HG03139 (cell line): ENCODE measurements at regions not wholly inside any gene's neighbourhood (a gene's known extent, or its start where the extent isn't known, plus 50 kb on each side); places are given as distances from the start of the nearest gene placed in this dataset.
"Not testable (repeated sequence)": the region's sequence is repeated elsewhere in the genome, so short reads cannot be mapped to it uniquely, and the experiment has no call there.

Source experiments
- ATAC-seq: cut with Tn5 transposase; IDR thresholded peaks from one replicate; pipeline ENCODE4 v1.9.1; 2021; ENCODE audit not compliant: unreplicated experiment

GRCh38 chr19:30267332-30267731 is 104.9 kb upstream of the ZNF536 start:
- no peak for ATAC-seq

GRCh38 chr19:30268601-30269000 is 103.6 kb upstream of the ZNF536 start:
- ATAC-seq = no peak

GRCh38 chr19:30269638-30270037 is 102.5 kb upstream of the ZNF536 start:
- ATAC-seq = no peak

- no peak for ATAC-seq
Observed at GRCh38 chr19:30271816-30272215, 100.4 kb upstream of the ZNF536 start.

DNA sequence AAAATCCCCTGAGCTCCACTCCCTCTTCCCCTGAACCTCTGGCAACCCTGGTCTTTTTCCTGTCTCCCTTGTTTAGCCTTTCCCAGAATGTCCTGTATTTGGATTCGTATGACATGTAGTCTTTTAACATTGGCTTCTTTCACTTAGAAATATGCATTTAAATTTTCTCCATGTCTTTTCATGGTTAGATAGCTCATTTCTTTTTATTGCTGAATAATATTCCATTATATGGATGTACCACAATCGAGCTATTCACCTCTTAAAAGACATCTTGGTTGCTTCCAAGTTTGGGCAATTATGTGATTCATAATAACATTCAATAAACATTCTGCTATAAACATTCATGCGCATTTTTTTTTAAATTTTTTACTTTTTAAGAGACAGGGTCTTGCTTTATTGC is 99.6 kb upstream of the ZNF536 start:
- ATAC-seq = no peak

DNA sequence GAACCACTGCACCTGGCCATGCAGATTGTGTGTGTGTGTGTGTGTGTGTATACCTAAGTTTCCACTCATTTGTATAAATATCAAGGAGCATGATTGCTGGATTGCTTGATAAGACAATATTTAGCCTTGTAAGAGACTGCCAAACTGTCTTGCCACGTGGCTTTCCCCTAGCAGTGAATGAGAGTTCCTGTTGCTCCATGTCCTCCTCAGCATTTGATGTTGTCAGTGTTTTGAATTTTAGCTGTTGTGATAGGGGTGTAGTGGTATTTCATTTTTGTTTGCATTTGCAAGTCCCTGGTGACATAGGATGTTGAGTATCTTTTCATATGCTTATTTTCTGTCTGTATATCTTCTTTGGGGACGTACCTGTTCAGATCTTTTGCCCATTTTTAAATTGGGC is 99.0 kb upstream of the ZNF536 start:
- no peak for ATAC-seq

DNA sequence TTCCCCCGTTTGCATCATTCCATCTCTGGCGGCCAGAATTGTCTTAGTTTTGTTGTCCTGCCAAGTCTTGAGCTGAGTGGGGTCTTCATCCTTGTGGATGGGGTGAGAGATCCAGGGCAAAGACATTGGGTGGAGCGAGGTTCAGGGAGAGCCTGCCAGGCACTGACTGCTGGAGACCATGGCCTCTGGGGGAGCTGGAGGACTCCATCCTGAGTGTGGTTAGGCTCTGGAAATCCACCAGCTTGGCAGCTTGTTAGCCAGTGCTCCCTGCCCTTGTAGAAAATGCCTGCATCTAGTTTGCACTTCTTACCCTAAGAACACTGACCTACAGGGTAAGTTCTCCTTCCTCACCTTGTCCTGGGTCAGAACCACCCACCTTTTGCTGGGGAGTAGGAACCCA is 97.2 kb upstream of the ZNF536 start:
- no peak for ATAC-seq

DNA sequence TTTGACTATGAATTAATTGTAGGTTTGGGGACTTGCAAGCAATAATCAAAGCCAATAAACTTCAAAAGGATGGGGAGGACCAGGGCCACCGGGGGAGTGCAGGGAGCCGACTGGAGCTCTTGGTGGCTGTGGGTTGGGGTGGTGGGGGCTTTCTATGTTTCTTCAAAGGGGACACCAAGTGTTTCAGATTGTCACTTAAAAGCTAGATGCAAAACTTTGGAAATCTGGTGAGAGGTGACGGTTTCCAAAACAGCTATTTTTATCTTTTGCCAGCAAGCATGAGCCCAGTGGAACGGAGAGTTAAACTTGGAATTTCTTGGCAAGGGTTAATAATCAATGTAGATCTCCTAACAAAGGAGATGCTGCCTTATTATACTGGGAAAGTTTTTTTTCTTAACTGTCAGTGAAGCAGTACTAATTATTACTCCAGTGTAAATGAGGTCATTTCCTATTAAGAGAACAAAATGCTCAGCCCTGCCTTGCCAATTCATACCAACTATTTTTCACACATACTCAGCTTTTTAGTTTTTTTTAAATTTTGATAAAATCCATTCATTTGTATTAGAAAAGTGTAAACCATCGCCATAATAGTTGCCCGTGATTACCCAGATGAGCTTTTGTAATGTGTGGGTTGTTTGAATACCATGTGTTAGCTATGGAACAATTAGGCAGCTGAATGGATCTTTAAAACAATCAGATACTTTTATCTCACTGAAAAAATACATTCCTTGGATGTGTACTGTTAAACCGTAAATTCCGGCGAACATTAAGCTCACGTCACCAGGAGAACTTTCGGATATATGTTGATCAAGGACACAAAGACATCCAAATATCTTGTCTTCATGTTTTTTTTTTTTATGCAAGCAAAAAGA is 95.9 kb upstream of the ZNF536 start:
- no peak for ATAC-seq

- no peak for ATAC-seq
Observed at GRCh38 chr19:30276883-30277280, 95.3 kb upstream of the ZNF536 start.

DNA sequence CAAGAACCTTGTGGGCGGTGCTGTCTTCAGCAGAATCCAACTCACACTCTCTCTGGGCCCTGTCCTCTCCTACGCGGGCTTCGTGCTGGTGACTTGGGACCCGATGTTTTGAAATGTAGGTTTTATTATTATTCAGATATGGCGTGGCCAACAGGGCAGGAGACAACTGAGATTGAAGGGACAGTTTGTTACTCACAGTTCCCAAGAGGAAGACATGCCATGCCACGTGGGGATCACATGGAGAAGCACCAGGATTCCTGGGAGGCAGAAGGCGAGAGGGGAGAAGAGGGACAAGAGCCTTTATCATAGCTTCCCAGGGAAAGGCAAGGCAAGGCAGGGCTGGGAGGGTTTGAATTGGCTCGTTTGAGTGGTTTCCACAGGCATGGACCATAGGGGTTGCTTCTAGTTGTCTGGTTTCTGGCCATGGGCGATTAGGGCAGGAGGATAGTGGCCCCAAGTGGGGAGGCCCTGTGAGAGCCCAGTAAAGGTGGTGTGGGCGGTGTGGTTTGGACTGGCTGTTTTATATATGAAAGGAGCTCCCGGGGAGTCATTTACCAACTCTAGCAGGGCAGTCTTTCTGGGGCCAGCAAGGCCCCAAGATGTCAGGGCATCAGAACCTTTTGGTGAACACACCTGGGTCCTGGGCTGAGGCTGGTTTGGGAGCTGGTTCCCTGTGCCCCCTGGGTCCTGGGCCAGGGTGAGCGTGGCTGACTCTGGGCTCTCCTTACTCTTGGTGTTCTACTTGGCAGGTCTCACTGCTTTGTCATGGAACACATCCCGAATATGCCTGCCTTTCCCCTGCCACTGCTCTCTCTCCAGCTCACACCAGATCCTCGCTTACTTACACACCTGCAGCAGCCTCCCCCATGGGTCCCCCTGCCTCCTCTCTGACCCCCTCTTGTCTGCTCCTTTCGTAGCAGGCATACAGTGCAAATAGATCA is 94.0 kb upstream of the ZNF536 start:
- ATAC-seq = no peak

GRCh38 chr19:30278882-30279254 is 93.3 kb upstream of the ZNF536 start:
- ATAC-seq = no peak

DNA sequence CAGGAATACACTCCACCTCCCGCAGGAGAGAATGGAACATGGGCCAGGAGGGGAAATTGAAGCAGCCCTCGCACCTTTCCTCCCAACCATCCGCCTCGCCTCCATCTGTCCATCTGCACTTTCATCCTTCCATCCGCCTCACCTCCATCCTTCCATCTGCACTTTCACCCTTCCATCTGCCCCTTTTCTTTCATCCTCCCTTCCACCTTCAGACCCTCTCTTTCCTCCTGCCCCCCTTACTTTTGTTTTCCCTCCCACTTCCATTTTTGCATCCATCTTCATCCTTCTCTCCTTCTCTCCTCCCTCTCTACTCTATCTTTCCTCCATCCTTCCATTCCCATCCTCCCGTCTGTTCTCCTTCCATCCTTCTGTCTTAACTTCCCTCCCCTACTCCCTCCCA is 92.2 kb upstream of the ZNF536 start:
- ATAC-seq = no peak

GRCh38 chr19:30281906-30282305 is 90.3 kb upstream of the ZNF536 start:
- ATAC-seq = no peak

- no peak for ATAC-seq
Observed at GRCh38 chr19:30283556-30283955, 88.6 kb upstream of the ZNF536 start.

- ATAC-seq = no peak
Observed at GRCh38 chr19:30284209-30284608, 88.0 kb upstream of the ZNF536 start.

GRCh38 chr19:30284885-30285284 is 87.3 kb upstream of the ZNF536 start:
- no peak for ATAC-seq

DNA sequence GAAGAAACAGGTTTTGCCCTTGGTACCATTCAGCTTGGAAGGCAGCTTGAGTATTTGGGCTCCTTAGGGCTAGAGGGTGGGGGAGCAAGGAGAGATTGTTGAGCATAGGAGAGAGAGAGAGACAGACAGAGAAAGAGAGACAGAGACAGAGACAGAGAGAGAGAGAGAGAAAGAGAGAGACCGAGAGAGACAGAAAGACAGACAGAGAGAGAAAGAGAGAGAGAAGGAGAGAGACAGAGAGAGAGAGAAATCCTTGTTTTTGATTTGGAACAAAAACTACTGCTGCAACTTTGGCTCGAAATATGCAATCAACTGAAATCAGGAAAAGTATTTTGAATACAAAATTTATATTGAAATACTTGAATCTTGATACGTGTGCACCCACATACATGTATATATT is 85.8 kb upstream of the ZNF536 start:
- ATAC-seq = no peak

DNA sequence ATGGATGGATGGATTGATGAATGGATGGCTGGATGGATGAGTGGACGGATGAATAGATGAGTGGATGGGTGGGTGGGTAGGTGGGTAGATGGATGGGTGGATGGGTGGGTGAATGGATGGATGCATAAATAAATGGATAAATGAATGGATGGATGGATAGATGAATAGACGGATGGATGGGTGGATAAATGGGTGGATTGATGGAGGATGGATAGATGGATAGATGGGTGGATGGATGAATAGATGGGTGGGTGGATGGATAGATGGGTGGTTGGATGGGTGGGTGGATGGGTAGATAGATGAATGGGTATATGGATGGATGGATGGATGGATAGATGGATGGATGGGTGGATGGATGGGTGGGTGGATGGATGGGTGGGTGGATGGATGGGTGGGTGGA is 84.9 kb upstream of the ZNF536 start:
- ATAC-seq = no peak

GRCh38 chr19:30287973-30288372 is 84.2 kb upstream of the ZNF536 start:
- no peak for ATAC-seq

DNA sequence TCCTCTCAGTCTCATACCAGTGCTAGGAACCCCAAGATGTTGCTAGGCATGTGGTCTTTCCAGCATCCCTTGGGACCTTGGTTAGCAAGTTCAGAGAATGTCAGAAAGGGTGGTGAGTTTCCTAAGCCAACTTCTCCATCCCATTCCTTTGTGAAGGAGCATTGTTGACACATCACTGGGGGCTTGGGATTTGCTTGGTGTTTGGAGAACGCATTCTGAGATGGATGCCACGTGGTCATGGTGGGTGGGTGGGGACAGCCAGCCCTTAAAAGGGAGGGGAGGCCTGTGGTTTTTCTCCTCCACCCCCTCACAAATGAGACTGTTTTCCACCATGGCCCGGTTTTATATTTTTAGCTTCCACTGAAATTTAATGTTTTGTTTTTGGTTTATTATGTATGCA is 83.3 kb upstream of the ZNF536 start:
- ATAC-seq = no peak

DNA sequence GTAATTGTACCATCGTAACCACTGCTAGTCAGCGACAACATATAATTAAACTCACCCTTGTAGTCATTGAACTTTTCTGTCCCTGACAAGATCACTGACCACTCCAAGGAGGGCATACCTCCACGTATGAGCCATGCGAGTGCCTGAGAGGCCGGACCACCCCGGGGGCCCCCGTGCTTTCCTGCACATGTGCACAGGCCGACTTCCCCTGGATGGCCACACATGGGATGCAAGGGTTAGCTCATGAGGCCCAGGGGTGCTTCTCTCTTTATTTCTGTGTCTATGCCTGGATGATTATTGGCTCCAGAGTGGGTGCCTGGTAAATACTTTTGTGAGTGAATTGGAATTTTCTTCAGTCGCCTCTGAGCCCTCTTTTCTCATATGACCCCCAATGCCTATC is 82.8 kb upstream of the ZNF536 start:
- ATAC-seq = no peak

DNA sequence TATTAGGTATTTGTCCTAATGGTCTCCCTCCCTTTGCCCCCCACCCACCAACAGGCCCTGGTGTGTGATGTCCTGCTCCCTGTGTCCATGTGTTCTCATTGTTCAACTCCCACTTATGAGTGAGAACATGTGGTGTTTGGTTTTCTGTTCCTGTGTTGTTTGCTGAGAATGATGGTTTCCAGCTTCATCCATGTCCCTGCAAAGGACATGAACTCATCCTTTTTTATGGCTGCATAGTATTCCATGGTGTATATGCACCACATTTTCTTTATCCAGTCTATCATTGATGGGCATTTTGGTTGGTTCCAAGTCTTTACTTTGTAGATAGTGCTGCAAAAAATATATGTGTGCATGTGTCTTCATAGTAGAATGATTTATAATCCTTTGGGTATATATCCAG is 81.4 kb upstream of the ZNF536 start:
- not testable (repeated sequence) for ATAC-seq
